RPMI8226 (cell line): ENCODE measurements at regions not wholly inside any gene's neighbourhood (a gene's known extent, or its start where the extent isn't known, plus 50 kb on each side); places are given as distances from the start of the nearest gene placed in this dataset.

Experiments
- DNase-seq: peaks from one replicate; pipeline ENCODE4 v3.0.0-alpha.2; 2015

DNA sequence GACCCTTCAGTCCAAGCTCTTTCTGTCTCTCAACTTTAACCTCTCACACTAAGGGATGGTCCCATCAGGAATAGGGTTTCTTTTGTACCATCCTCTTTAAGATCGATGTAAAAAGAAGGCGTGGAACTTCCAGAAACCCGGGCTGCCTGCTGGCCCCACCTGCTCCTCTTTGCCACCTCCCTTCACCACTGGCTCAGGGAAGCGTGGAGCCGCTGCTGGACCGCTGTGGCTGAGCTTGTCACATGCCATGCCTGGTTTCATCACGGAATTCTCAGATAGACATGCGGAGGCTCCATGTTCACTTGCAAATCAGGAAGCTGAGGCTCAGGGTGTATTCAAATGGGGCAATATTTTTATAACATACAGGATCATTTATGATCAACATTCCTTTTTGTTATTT is 399.7 kb downstream of the BRD1 start:
- no peak for DNase-seq

DNA sequence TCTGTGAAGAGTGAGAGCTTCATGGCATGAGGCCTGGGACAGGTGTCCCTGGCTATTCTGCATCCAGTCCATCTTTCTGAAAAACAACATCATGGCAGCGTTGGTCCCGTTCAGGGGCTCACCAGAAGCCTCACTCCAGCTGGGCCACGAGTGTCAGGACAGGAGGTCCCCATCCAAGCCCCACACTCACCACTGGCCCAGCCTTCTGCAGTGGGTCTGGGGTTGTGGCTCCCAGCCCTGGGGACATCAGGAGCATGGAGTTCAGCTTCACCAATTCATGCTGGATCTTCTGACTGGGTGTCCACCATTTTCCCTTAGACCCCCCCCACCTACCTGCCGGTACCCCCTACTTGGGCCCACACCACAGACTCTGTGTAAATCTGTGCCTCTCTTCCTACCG is 400.3 kb downstream of the BRD1 start:
- DNase-seq, result no peak

DNA sequence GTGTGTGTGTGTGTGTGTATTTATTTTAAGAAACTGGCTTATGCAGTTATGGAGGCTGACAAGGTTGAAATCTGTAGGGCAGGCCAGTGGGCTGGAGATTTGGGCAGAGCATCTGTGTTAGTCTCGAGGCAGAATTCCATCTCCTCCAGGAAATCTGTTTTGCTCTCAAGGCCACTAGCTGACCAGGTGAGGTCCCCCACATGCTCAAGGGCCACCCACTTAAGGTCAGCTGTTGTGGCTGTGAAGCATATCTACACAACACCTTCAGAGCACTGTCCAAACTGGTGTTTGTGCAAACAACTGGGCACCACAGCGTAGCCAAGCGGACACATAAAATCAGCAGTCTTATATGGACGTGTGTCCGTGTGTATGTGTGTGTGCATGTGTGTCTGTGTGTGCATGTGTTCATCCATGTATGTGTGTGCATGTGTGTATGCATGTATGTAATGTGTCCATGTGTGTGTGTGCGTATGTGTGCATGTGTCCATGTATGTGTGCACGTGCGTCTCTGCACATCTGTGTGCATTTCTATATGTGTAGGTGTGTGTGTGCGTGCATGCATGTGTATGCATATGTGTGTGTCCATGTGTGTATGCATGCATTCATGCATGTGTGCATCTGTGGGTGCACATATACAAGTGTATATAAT is 400.9 kb downstream of the BRD1 start:
- DNase-seq, result no peak

DNA sequence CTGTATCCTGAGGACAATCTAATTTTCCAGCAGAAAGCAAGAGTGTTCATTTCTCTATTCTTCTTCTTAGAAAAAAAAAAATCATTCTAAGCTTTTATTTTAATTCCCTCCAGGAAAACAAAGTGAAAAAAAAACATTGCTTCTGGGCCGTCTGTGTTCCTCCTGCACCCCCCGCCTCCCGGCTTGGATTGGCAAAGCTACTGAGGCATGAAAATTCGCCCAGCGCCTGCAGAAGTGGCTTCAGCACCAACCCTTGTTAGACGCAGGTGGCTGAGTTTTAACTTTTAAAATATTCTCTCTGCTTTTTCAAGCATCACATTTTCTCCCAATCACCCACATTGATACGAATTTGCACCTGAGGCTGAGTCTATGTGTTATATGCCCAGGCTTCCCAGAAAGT is 401.6 kb downstream of the BRD1 start:
- no peak for DNase-seq

DNA sequence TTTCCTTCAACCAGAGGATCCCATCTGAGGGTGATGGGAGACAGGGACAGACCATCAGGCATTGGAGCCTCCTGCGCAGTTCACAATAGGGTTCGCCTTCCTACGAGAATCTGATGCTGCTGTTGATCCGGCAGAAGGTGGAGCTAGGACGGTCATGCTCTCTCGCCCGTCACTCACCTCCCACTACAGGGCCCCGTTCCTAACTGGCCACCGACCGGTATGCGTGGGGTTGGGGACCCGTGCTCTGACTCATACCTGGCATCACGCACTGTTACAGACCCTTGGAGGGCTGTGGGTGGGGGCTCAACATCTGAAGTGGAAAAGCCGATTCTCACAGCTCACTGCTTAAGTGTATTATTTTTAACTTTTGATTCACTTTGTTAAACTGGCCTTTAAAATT is 402.3 kb downstream of the BRD1 start:
- no peak for DNase-seq

DNA sequence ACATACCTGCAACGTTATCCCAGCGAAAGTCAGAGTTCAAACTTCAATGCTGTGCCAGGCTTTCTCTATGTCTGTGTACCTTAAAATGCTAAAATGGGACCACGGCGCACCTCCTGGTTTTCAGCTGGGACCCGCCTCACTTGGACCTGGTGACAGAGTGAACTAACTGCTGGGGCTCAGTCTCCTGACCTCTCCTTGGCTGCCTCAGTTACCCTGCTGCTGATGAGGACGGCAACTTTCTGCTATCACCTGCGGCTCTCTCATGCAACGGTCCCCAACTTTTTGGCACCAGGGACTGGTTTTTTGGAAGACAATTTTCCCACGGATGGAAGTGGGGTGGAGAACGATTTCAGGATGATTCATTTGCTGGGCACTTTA is 402.8 kb downstream of the BRD1 start:
- no peak for DNase-seq

DNA sequence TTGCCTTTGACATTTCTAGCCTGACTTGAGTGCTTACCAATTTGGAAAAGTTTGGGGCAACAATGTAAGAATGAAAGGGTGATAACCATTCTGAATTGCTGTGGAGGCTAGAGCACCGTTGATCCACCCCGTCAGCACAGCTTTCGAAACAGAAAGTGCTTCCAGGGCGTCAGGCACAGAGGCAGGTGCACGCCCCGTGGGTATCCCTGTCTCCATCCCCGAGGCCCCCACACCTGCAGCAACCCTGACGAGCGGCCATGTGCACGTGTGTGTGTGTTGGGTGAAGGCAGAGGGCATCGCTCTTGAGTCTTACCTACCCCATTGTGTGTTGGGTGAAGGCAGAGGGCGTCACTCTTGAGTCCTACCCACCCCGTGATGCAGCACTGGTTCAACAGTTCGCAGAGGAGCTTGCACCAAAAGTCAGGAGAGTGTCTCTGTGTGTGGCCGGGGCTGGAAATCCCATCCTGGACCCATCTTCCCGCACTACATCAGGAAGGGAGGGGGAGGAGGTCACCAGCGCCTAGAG is 404.5 kb downstream of the BRD1 start:
- DNase-seq, result peak; percentile 89

DNA sequence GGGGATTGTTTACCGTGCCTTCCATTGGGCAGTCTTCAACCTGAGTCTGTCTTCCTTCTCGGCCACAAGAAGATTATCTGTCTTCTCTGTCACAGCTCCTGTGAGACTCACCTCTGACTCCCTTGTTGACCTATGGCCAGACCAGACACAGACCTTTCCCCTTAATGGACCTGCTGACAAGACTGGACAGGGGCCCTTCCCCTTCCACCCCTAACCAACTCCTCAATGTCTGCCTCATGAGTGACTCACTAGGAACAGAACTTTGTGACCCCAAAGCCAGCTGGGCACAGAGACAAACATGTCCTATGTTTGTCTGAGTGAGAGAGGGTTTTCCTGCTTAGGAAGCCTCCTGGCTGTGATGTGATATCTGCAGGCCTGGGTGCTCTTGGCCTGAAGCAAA is 405.0 kb downstream of the BRD1 start:
- DNase-seq, result no peak

DNA sequence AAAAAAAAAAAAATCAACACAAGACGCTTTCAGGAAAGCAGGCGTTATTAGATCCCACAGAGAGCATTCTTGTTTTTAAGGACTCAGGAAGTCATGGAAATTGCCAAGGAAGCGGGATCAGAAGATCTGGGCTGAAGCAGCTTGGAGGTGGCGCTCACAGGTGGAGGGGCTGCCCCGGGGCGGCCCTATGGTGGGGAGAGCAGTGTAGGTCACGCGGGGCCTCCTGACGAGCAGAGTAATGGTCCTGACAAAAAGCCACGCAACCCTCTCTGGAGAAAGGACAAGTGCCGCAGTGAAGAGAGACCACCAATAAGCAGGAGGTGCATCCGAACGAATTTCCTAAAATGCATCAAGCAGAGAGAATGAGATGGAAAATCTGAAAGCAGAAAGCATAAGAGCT is 407.0 kb downstream of the BRD1 start:
- no peak for DNase-seq

DNA sequence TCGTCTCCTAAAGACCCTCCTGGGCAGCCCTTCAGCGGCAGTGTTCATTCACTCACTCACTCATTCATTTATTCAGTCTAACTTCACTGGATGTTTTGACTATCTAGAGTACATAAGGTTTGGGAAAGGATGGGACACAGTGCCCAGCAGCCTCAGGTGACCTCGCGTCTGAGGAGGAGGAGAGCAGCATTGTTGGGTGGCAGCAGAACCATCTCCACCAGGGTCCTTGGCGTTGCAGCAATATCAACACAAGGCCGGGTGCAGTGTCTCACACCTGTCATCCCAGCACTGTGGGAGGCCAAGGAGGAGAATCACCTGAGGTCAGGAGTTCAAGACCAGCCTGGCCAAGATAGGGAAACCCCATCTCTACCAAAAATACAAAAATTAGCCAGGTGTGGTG is 408.0 kb downstream of the BRD1 start:
- no peak for DNase-seq

DNA sequence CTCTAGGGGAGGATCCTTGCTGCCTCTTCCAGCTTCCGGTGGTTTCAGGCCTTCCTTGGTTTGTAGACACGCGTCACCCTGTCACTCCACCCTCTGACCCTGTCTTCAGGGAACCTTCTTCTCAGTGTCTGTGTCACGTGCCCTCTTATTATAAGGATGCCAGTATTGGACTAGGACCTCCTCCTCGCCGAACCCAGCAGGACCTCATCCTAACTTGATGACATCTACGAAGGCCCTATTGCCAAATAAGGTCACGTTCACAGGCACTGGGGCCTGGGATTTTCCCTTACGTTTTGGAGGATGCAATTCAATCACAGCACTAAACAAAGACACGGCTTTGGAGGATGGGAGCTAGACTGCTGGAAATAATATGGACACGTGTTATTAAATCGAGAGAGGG is 408.7 kb downstream of the BRD1 start:
- no peak for DNase-seq

DNA sequence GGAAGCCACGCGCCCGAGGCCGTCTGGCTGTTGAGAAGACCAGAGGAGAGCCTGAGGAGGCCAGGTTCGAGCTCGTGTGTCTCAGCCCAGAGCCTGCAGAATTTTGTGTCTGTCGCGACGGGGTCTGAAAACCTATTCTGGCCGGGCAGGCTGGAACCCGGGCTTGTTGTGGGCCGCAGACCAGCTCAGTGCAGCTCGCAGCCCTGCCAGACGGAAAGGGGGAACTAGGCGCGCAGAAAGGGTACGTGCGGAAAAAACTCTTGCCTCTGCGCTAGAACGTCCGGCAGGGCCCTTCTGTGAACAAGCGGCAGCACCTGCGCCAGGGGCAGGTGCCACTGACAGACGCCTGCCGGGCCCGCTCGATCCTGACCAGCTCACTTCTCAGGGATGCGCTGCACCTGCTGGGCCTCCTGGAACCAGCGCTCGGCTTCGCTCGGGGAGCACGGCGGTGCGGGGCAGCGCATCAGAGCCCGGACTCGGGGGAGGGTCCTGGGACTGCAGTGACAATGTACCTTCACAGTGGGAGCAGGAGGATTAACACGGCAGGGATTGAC is 409.3 kb downstream of the BRD1 start:
- DNase-seq, result no peak

DNA sequence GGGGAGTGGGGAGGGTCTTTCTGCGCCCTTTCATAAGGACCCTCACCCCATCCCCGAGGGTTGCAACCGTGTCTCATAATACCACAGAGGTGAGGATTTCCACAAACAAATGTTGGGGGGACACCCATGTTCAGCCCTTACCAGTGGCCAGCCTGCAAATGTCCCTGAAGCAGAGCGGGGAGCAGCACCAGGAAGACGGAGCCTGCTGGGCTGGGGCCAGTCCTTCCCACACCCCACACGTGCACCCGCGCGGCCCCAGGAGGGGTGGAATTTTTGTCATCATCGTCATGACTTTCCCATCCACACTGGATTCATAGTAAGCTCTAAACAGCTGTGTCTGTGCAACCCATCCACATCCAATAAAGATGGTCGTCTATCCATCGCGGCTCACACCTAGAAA is 409.8 kb downstream of the BRD1 start:
- DNase-seq, result no peak

DNA sequence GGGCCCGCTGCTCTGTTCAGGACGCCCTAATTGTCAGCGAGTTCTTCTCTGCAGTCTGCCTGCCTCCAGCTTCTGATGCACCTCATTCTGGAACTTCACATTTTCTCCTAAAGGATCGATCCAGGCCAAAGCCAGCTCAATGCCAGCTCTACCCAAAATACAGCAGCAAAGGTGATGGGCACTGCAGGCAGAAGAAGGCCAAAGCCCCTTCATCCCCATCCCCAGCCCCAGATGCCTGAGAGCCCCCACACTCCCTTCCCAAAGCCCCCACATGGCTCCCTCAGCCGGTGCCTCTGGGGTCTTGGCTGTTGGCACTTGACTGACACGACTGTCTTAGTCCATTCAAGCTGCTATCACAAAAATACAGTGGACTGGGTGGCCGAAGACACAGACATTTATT is 410.3 kb downstream of the BRD1 start:
- no peak for DNase-seq

DNA sequence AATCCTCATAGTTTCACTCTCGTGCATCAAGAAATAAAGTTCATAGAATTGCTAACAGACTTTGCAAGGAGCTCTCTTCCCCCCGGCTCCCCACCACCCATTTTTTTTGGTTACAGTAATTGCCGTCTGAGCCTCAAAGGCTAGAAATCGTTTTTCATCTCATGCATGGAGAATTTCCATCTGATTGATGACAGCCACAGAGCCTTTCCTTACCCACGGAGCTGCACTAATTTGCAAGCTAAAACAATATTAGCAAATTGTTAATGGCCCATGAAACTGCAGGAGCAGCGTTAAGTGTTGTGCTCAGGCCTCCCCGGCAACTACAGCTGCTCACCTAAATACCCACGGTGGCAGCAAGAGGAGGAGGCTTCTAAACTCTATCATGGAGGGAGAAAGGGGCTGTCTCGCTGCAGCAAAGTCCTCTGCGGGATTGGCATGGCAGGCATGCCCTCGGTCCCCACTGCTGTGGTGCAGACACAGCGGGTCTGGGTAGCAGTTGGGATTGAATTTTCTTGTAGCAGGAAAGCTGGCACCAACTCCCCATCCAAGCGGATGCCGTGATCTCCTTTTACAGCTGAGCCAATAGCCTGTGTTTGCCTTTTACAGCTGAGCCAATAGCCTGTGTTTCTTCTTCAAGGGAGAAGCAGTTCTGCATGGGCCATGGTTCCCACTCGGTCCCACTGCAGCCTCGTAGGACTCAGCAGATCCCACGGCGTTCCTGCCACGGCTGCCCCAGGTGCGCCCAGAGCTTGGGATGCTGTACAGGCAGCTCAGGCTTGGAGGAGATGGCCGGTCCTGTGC is 412.3 kb downstream of the BRD1 start:
- DNase-seq, result no peak

DNA sequence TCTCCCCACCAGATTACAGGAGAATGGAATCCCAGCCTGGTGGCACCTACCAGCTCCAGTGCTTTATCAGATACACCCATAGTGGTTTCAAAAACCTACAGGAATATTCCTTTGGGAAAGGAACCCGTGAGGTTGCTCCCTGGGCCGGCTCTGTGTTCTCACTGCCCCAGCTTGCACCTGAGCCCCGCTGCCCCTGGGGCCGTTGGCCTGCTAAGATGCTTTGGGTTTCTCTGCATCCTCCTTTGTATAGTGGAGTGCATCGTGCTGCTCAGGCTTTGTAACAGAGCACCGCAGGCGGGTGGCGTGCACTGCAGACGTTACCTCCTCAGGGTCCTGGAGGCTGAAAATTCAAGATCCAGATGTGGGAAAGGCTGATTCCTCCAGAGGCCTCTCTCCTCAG is 414.1 kb downstream of the BRD1 start:
- no peak for DNase-seq

DNA sequence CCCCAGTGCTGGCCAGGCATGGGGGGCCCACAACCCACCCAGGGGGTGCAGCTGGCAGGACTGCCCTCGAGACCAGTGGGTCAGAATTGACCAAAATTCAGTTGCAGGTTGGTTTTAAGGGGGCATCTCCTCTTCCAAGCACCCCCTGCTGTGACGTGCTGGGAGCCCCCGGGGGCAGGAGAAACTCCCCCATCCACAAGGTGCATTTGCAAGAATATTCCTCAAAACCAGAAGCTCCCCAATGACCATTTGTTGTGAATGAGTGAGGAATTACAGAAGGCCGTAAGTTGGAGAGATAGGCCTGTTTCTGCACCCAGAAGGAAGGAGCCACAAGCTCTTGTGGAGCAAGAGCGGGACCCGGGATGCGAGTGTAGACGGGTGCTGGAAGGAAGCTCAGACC is 414.5 kb downstream of the BRD1 start:
- no peak for DNase-seq

DNA sequence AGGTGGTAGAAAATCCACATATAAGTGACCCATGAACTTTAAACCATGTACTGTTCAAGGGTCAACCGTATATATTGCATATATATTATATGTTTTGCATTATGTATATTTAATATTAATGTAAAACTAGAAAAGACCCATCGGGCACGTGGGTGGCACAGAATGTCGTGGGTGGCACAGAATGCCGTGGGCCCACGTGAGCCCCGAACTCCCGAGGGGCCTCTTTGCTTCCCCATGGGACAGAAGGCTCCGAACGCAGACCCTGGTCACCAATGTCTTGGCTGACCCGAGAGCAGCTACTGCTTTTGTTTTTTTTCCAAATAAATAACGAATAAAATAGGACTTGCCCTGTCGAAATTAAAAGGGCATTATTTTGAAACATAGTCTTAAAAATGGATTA is 415.4 kb downstream of the BRD1 start:
- no peak for DNase-seq

DNA sequence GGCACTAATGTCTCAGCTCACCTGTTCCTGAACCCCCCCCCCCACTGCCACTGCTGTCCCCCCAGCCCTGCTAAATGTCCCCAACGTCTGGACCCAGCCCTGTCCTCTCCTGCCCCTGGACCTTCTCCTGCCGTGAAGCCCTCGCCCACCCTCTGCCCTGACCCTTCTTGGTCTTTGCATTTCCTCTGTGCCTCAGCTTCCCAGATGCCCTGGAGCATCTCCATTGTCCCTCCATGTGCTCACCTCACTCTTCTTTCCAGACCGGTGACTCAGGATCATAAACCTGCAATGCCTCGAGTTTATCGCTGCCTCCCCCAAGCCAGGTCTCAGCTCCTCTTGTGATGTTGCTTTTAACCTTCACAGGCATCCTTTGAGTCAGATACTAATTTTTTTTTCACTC is 416.4 kb downstream of the BRD1 start:
- no peak for DNase-seq

DNA sequence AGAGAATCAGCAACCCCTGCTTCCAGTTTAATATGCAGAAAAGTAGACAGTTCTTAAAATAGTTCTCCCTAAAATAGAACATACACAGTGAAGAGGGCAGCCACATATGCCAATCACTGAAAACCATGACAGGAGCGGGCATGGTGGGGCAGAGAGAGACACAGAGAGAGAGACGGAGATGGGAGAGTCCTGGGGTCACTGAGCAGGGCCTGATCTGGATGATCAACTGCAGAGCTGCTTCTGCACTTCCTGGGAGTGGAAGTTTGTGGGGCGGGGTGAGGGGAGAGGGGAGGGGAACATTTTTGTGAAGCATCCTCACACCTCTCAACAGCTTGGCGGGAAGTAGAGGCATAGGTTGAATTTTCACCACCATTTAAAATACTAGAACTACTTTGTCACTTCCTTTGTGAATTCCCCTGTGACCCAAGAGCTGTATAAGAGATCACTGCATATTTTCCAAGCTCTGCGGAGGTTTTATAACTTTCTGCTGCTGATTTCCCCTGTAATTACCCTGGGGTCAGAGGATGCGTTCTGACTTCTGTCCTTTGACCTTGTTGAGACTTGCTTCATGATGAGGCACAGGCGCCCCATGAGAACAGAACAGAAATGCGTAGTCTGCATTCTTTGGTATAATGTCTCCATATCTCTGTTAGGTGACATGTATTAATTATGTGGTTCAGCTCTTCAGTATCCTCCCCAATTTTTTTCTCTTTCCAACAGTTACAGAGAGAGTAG is 419.4 kb downstream of the BRD1 start:
- no peak for DNase-seq

DNA sequence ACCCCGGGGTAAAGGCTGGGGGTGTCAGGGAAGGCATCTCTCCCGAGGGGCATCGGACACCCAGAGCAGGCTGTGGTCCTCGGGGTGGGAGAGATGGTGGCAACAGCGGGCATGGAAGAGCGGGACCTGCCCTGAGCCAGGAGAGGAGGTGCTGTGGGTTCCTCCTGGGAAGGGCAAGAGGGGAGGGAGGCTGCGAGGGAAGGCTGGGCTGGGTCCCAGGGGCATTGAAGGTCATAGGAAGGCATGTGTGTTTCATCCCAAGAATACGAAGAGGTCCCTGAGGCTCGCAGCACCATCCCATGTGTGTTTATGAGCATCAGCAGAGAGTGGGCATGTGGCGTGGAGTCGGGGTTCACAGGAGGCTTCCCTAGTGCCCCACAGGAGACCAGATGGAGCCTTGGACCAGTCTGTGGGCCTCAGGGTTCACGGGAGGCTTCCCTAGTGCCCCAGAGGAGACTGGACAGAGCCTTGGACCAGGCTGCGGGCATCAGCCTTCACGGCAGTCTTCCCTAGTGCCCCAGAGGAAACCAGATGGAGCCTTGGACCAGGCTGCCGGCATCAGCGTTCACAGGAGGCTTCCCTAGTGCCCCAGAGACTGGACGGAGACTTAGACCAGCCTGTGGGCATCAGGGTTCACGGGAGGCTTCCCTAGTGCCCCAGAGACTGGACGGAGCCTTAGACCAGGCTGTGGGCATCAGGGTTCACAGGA is 420.6 kb downstream of the BRD1 start:
- no peak for DNase-seq

DNA sequence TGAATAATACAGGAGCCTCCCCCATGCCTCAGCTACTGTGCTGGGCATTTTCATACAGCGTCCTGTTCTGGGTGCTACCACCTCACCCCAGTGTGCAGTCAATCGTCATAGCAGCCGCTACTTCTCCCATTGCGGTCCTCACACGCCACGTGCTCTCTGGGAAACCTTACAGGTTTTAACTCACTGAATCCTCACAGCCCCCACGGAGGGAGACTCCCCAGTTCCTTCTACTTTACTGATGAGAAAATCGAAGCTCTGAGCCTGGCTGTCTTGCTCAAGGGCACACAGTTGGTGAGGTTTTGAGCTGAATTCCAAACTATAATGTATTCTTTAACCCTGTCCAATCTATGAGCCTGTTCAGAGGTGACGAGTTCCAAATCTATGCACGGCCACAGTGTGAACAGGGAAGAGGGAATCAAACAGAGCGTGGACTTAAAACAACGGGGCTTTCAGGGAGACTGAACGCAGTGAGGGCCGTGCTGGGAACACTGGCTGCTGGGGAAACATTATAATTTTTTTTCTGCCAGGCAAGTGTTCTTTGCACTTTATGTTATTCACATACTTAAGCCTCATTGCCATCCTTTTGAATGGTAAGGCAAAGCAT is 421.5 kb downstream of the BRD1 start:
- no peak for DNase-seq

DNA sequence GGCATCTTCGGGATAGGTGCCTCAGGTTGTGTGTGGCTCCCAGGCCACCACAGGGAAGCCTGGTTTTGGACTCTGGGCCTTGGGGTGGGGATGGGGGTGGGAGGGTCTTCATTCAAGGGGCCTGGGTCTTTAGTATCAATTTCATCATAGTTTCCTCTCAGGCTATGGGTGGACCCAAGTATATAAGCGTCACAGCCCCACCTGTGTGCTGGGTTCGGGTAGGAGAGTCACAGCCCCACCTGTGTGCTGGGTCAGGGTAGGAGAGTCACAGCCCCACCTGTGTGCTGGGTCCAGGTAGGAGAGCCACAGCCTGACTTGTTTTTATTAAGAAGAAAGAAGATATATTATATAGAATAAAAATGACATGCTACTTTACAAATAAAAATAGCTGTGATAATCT is 422.1 kb downstream of the BRD1 start:
- no peak for DNase-seq
